ENCODE measurements at regions not wholly inside any gene's neighbourhood (a gene's known extent, or its start where the extent isn't known, plus 50 kb on each side); places are given as distances from the start of the nearest gene placed in this dataset.

- Histone ChIP-seq H4K91ac (ENCODE audit: insufficient read depth, low read depth, low read length) (no peak overlapping the region), H3K36me3 (ENCODE audit: control insufficient read depth, insufficient read depth, low read length) (no peaks in the 10 kb centered on the region), H2AK9ac (replicated peaks; ENCODE audit: low read depth, low read length, poor library complexity) (no peak overlapping the region), H2BK5ac (ENCODE audit: low read depth, low read length, poor library complexity, severe bottlenecking) (no peak overlapping the region), H2BK15ac (ENCODE audit: low read depth, low read length) (no peak overlapping the region), H4K20me1 (ENCODE audit: insufficient read depth, low read length) (no peaks in the 10 kb centered on the region), H3K79me1 (ENCODE audit: low read depth in 1 of 2, low read length in 2 of 2) (no peaks in the 10 kb centered on the region), H3K27me3 (ENCODE audit: control insufficient read depth, insufficient read depth, low read length) (no peaks in the 10 kb centered on the region), H3K4me2 (ENCODE audit: low read depth, low read length) (no peak overlapping the region), H3K18ac (ENCODE audit: low read depth, low read length) (no peak overlapping the region), H3K9ac (ENCODE audit: low read depth, low read length) (no peak overlapping the region), H3K4ac (ENCODE audit: low read depth, low read length) (no peak overlapping the region), H3K9me3 (ENCODE audit: control insufficient read depth, insufficient read depth, low read length) (no peaks in the 10 kb centered on the region), H3K27ac (ENCODE audit: insufficient read depth, low read length) (no peak overlapping the region), H2BK120ac (ENCODE audit: low read depth, low read length) (no peak overlapping the region), H2AK5ac (ENCODE audit: low read depth, low read length) (no peak overlapping the region), H3K14ac (replicated peaks; ENCODE audit: low read depth, low read length) (no peak overlapping the region), H2AFZ (replicated peaks; ENCODE audit: low read length, poor library complexity) (no peak overlapping the region), H2BK20ac (ENCODE audit: low read depth, low read length) (no peak overlapping the region), H4K8ac (ENCODE audit: low read depth in 2 of 2, low read length in 2 of 2) (no peak overlapping the region), H3K23ac (ENCODE audit: low read depth, low read length) (no peak overlapping the region), H4K5ac (ENCODE audit: low read depth, low read length) (no peak overlapping the region), H3K4me3 (ENCODE audit: insufficient read depth, low read depth, low read length) (no peak overlapping the region), H3K9me1 (ENCODE audit: insufficient read depth, low read length) (no peaks in the 10 kb centered on the region), H3K4me1 (ENCODE audit: control insufficient read depth, insufficient read depth, low read length) (no peaks in the 10 kb centered on the region), H3K56ac (ENCODE audit: extremely low read depth, insufficient read depth, low read length) (no peak overlapping the region)
- intact Hi-C loops (cut with micrococcal nuclease) = no loop called here
- ChIA-PET CTCF (no interaction called here), POLR2A (ENCODE audit: unreplicated experiment) (no interaction called here)
- ATAC-seq (ENCODE audit: low read depth) = no peak
- BruUV-seq (replicated peaks) = no TSS peak
- dilution Hi-C loops (cut with HindIII; ENCODE audit: low sequenced_read_pairs, unreplicated experiment) = no loop called here
- in situ Hi-C loops (cut with MboI; ENCODE audit: low sequenced_read_pairs) = no loop called here
- no CpG with 5 or more reads among the region's 3 CpGs for WGBS, 2 experiments (ENCODE audit: extremely low coverage in 2 of 2, insufficient read length in 1 of 2)
- no peak for DNase-seq
- TF ChIP-seq RCOR1 (IDR thresholded peaks at IDR 0.05; ENCODE audit: insufficient replicate concordance, low read length) (no peak), MAFK (IDR thresholded peaks at IDR 0.05; ENCODE audit: low read depth, low read length) (no peak), RAD21 (IDR thresholded peaks at IDR 0.05; ENCODE audit: low read length) (no peak), MXI1 (IDR thresholded peaks at IDR 0.05; ENCODE audit: borderline replicate concordance, low read depth, low read length) (no peak)
Observed at GRCh38 chr4:120544838-120545237, 377.7 kb downstream of the PRDM5 start.

Data from IMR-90 (cell line).